ENCODE measurements at regions not wholly inside any gene's neighbourhood (a gene's known extent, or its start where the extent isn't known, plus 50 kb on each side); places are given as distances from the start of the nearest gene placed in this dataset.

- no peaks in the 10 kb centered on the region for H3K9me3 ChIP-seq (ENCODE audit: insufficient read depth, low read length)
- H3K4me1 ChIP-seq (ENCODE audit: insufficient read depth, insufficient read length), result no peaks in the 10 kb centered on the region
- TF ChIP-seq YY1 (IDR thresholded peaks at IDR 0.05; ENCODE audit: insufficient read depth, insufficient read length) (no peak), ZNF274 (IDR thresholded peaks at IDR 0.05; ENCODE audit: low read depth, low read length) (no peak), SUZ12 (IDR thresholded peaks at IDR 0.05; ENCODE audit: extremely low read depth, insufficient read depth, insufficient read length) (no peak)
- no peaks in the 10 kb centered on the region for H3K36me3 ChIP-seq (ENCODE audit: insufficient read depth, insufficient read length, low read length)
- no peaks in the 10 kb centered on the region for H3K27me3 ChIP-seq (ENCODE audit: insufficient read depth, insufficient read length)
- H3K9ac ChIP-seq (ENCODE audit: insufficient read length, low read depth), result no peak overlapping the region
- no peak overlapping the region for H3K4me3 ChIP-seq (ENCODE audit: insufficient read length, low read depth)
- DNase-seq (ENCODE audit: low read depth, low spot score), result no peak
Measured at GRCh38 chr7:35480806-35481205, 214.1 kb downstream of the HERPUD2 start.

- no peaks in the 10 kb centered on the region for H3K9me3 ChIP-seq (ENCODE audit: insufficient read depth, low read length)
- TF ChIP-seq YY1 (IDR thresholded peaks at IDR 0.05; ENCODE audit: insufficient read depth, insufficient read length) (no peak), SUZ12 (IDR thresholded peaks at IDR 0.05; ENCODE audit: extremely low read depth, insufficient read depth, insufficient read length) (no peak), ZNF274 (IDR thresholded peaks at IDR 0.05; ENCODE audit: low read depth, low read length) (no peak)
- no peaks in the 10 kb centered on the region for H3K27me3 ChIP-seq (ENCODE audit: insufficient read depth, insufficient read length)
- no peak overlapping the region for H3K4me3 ChIP-seq (ENCODE audit: insufficient read length, low read depth)
- H3K36me3 ChIP-seq (ENCODE audit: insufficient read depth, insufficient read length, low read length), result no peaks in the 10 kb centered on the region
- no peak overlapping the region for H3K9ac ChIP-seq (ENCODE audit: insufficient read length, low read depth)
- no peak for DNase-seq (ENCODE audit: low read depth, low spot score)
- no peaks in the 10 kb centered on the region for H3K4me1 ChIP-seq (ENCODE audit: insufficient read depth, insufficient read length)
Measured at GRCh38 chr7:35477609-35478008, 217.3 kb downstream of the HERPUD2 start.

GRCh38 chr7:35474100-35474499, 220.2 kb upstream of the TBX20 start:
- no peak for DNase-seq (ENCODE audit: low read depth, low spot score)
- no peak overlapping the region for H3K9ac ChIP-seq (ENCODE audit: insufficient read length, low read depth)
- TF ChIP-seq SUZ12 (IDR thresholded peaks at IDR 0.05; ENCODE audit: extremely low read depth, insufficient read depth, insufficient read length), result no peak
- no peak for TF ChIP-seq YY1 (IDR thresholded peaks at IDR 0.05; ENCODE audit: insufficient read depth, insufficient read length)
- no peak for TF ChIP-seq ZNF274 (IDR thresholded peaks at IDR 0.05; ENCODE audit: low read depth, low read length)

GRCh38 chr7:35468606-35469005, 214.7 kb upstream of the TBX20 start:
- TF ChIP-seq YY1 (IDR thresholded peaks at IDR 0.05; ENCODE audit: insufficient read depth, insufficient read length) (no peak), SUZ12 (IDR thresholded peaks at IDR 0.05; ENCODE audit: extremely low read depth, insufficient read depth, insufficient read length) (no peak), ZNF274 (IDR thresholded peaks at IDR 0.05; ENCODE audit: low read depth, low read length) (no peak)
- H3K27me3 ChIP-seq (ENCODE audit: insufficient read depth, insufficient read length), result no peaks in the 10 kb centered on the region
- no peak overlapping the region for H3K9ac ChIP-seq (ENCODE audit: insufficient read length, low read depth)
- H3K9me3 ChIP-seq (ENCODE audit: insufficient read depth, low read length), result no peaks in the 10 kb centered on the region
- no peaks in the 10 kb centered on the region for H3K4me1 ChIP-seq (ENCODE audit: insufficient read depth, insufficient read length)
- DNase-seq (ENCODE audit: low read depth, low spot score), result no peak
- H3K4me3 ChIP-seq (ENCODE audit: insufficient read length, low read depth), result no peak overlapping the region
- no peaks in the 10 kb centered on the region for H3K36me3 ChIP-seq (ENCODE audit: insufficient read depth, insufficient read length, low read length)

More at GRCh38 chr7:35474100-35474499, 220.2 kb upstream of the TBX20 start:
- no peaks in the 10 kb centered on the region for H3K9me3 ChIP-seq (ENCODE audit: insufficient read depth, low read length)
- no peak overlapping the region for H3K4me3 ChIP-seq (ENCODE audit: insufficient read length, low read depth)
- H3K4me1 ChIP-seq (ENCODE audit: insufficient read depth, insufficient read length), result no peaks in the 10 kb centered on the region
- H3K27me3 ChIP-seq (ENCODE audit: insufficient read depth, insufficient read length), result no peaks in the 10 kb centered on the region
- H3K36me3 ChIP-seq (ENCODE audit: insufficient read depth, insufficient read length, low read length), result no peaks in the 10 kb centered on the region

- H3K36me3 ChIP-seq (ENCODE audit: insufficient read depth, insufficient read length, low read length), result no peaks in the 10 kb centered on the region
- TF ChIP-seq SUZ12 (IDR thresholded peaks at IDR 0.05; ENCODE audit: extremely low read depth, insufficient read depth, insufficient read length) (no peak), YY1 (IDR thresholded peaks at IDR 0.05; ENCODE audit: insufficient read depth, insufficient read length) (no peak), ZNF274 (IDR thresholded peaks at IDR 0.05; ENCODE audit: low read depth, low read length) (no peak)
- no peaks in the 10 kb centered on the region for H3K9me3 ChIP-seq (ENCODE audit: insufficient read depth, low read length)
- H3K4me1 ChIP-seq (ENCODE audit: insufficient read depth, insufficient read length), result no peaks in the 10 kb centered on the region
- no peaks in the 10 kb centered on the region for H3K27me3 ChIP-seq (ENCODE audit: insufficient read depth, insufficient read length)
- no peak overlapping the region for H3K9ac ChIP-seq (ENCODE audit: insufficient read length, low read depth)
- no peak overlapping the region for H3K4me3 ChIP-seq (ENCODE audit: insufficient read length, low read depth)
- no peak for DNase-seq (ENCODE audit: low read depth, low spot score)
Measured at GRCh38 chr7:35467456-35467978, 213.6 kb upstream of the TBX20 start.

GRCh38 chr7:35465791-35466336, 212.0 kb upstream of the TBX20 start:
- H3K9ac ChIP-seq (ENCODE audit: insufficient read length, low read depth), result no peak overlapping the region
- H3K36me3 ChIP-seq (ENCODE audit: insufficient read depth, insufficient read length, low read length), result no peaks in the 10 kb centered on the region
- TF ChIP-seq ZNF274 (IDR thresholded peaks at IDR 0.05; ENCODE audit: low read depth, low read length) (no peak), SUZ12 (IDR thresholded peaks at IDR 0.05; ENCODE audit: extremely low read depth, insufficient read depth, insufficient read length) (no peak), YY1 (IDR thresholded peaks at IDR 0.05; ENCODE audit: insufficient read depth, insufficient read length) (no peak)
- H3K9me3 ChIP-seq (ENCODE audit: insufficient read depth, low read length), result no peaks in the 10 kb centered on the region
- no peaks in the 10 kb centered on the region for H3K4me1 ChIP-seq (ENCODE audit: insufficient read depth, insufficient read length)
- DNase-seq (ENCODE audit: low read depth, low spot score), result no peak
- H3K4me3 ChIP-seq (ENCODE audit: insufficient read length, low read depth), result no peak overlapping the region
- no peaks in the 10 kb centered on the region for H3K27me3 ChIP-seq (ENCODE audit: insufficient read depth, insufficient read length)

GRCh38 chr7:35463751-35464150, 209.9 kb upstream of the TBX20 start:
- Histone ChIP-seq H3K36me3 (ENCODE audit: insufficient read depth, insufficient read length, low read length) (no peaks in the 10 kb centered on the region), H3K9ac (ENCODE audit: insufficient read length, low read depth) (no peak overlapping the region), H3K9me3 (ENCODE audit: insufficient read depth, low read length) (no peaks in the 10 kb centered on the region), H3K4me3 (ENCODE audit: insufficient read length, low read depth) (no peak overlapping the region), H3K27me3 (ENCODE audit: insufficient read depth, insufficient read length) (no peaks in the 10 kb centered on the region), H3K4me1 (ENCODE audit: insufficient read depth, insufficient read length) (no peaks in the 10 kb centered on the region)
- DNase-seq (ENCODE audit: low read depth, low spot score), result no peak
- TF ChIP-seq YY1 (IDR thresholded peaks at IDR 0.05; ENCODE audit: insufficient read depth, insufficient read length) (no peak), ZNF274 (IDR thresholded peaks at IDR 0.05; ENCODE audit: low read depth, low read length) (no peak), SUZ12 (IDR thresholded peaks at IDR 0.05; ENCODE audit: extremely low read depth, insufficient read depth, insufficient read length) (no peak)

Measured in NT2/D1 (cell line).